ENCODE measurements at regions not wholly inside any gene's neighbourhood (a gene's known extent, or its start where the extent isn't known, plus 50 kb on each side); places are given as distances from the start of the nearest gene placed in this dataset.
"Not testable (repeated sequence)": the region's sequence is repeated elsewhere in the genome, so short reads cannot be mapped to it uniquely, and the experiment has no call there.

- no peaks in the 10 kb centered on the region for H3K9me3 ChIP-seq
Observed at GRCh38 chr5:18792145-18792544, 1157.9 kb downstream of the TAF11L14 start.

GRCh38 chr5:18797222-18797621 is 1163.0 kb downstream of the TAF11L14 start:
- TF ChIP-seq CTCF (IDR thresholded peaks at IDR 0.05) = no peak
- intact Hi-C loops (cut with DNase I) = no loop called here

More at GRCh38 chr5:18792145-18792544, 1157.9 kb downstream of the TAF11L14 start:
- Histone ChIP-seq H3K27me3 (no peaks in the 10 kb centered on the region), H3K4me1 (no peaks in the 10 kb centered on the region), H3K4me3 (no peak overlapping the region), H3K27ac (no peak overlapping the region), H3K36me3 (no peaks in the 10 kb centered on the region)
- intact Hi-C loops (cut with DNase I) = no loop called here
- no peak for DNase-seq (ENCODE audit: low spot score in 2 of 2)
- TF ChIP-seq CTCF (IDR thresholded peaks at IDR 0.05) = no peak

GRCh38 chr5:18798058-18798457 is 1163.8 kb downstream of the TAF11L14 start:
- Histone ChIP-seq H3K27ac (no peak overlapping the region), H3K9me3 (no peaks in the 10 kb centered on the region), H3K4me3 (no peak overlapping the region), H3K4me1 (no peaks in the 10 kb centered on the region), H3K36me3 (no peaks in the 10 kb centered on the region), H3K27me3 (no peaks in the 10 kb centered on the region)
- no peak for DNase-seq (ENCODE audit: low spot score in 2 of 2)
- intact Hi-C loops (cut with DNase I) = no loop called here
- TF ChIP-seq CTCF (IDR thresholded peaks at IDR 0.05) = no peak

More at GRCh38 chr5:18797222-18797621, 1163.0 kb downstream of the TAF11L14 start:
- Histone ChIP-seq H3K4me1 (no peaks in the 10 kb centered on the region), H3K9me3 (no peaks in the 10 kb centered on the region), H3K27ac (no peak overlapping the region), H3K27me3 (no peaks in the 10 kb centered on the region), H3K36me3 (no peaks in the 10 kb centered on the region), H3K4me3 (no peak overlapping the region)
- no peak for DNase-seq (ENCODE audit: low spot score in 2 of 2)

- TF ChIP-seq CTCF (IDR thresholded peaks at IDR 0.05) = no peak
- Histone ChIP-seq H3K4me1 (no peaks in the 10 kb centered on the region), H3K27me3 (no peaks in the 10 kb centered on the region), H3K27ac (no peak overlapping the region), H3K4me3 (no peak overlapping the region), H3K9me3 (no peaks in the 10 kb centered on the region), H3K36me3 (no peaks in the 10 kb centered on the region)
- intact Hi-C loops (cut with DNase I) = no loop called here
- DNase-seq (ENCODE audit: low spot score in 2 of 2) = no peak
Observed at GRCh38 chr5:18799482-18800128, 1165.3 kb downstream of the TAF11L14 start.

- no peak for DNase-seq (ENCODE audit: low spot score in 2 of 2)
- Histone ChIP-seq H3K9me3 (no peaks in the 10 kb centered on the region), H3K4me1 (no peaks in the 10 kb centered on the region), H3K27ac (no peak overlapping the region), H3K4me3 (no peak overlapping the region), H3K36me3 (no peaks in the 10 kb centered on the region), H3K27me3 (no peaks in the 10 kb centered on the region)
- no peak for TF ChIP-seq CTCF (IDR thresholded peaks at IDR 0.05)
- intact Hi-C loops (cut with DNase I) = no loop called here
Observed at GRCh38 chr5:18800293-18801025, 1166.2 kb downstream of the TAF11L14 start.

- H3K36me3 ChIP-seq; H3K4me1 ChIP-seq; H3K27me3 ChIP-seq; H3K9me3 ChIP-seq; H3K27ac ChIP-seq; H3K4me3 ChIP-seq; DNase-seq (ENCODE audit: low spot score in 2 of 2); intact Hi-C loops (cut with DNase I): not testable (repeated sequence)
Observed at GRCh38 chr5:18801413-18801812, 1167.2 kb downstream of the TAF11L14 start.
